ENCODE measurements at regions not wholly inside any gene's neighbourhood (a gene's known extent, or its start where the extent isn't known, plus 50 kb on each side); places are given as distances from the start of the nearest gene placed in this dataset.

GRCh38 chr22:27080863-27081262, 423.5 kb downstream of the MIAT start:
- no peak overlapping the region for H3K27ac ChIP-seq (ENCODE audit: low read depth, low read length, poor library complexity, severe bottlenecking)

GRCh38 chr22:27083610-27084009, 426.2 kb downstream of the MIAT start:
- H3K27ac ChIP-seq (ENCODE audit: low read depth, low read length, poor library complexity, severe bottlenecking): no peak overlapping the region
- no peaks in the 10 kb centered on the region for H3K9me2 ChIP-seq (ENCODE audit: low read depth, low read length)
- TF ChIP-seq EZH2 (IDR thresholded peaks at IDR 0.05; ENCODE audit: borderline replicate concordance, low read length) (no peak), CTCF (IDR thresholded peaks at IDR 0.05; ENCODE audit: low read length) (no peak)
- H3K4me2 ChIP-seq (ENCODE audit: low read length): no peak overlapping the region
- H3K27me3 ChIP-seq (ENCODE audit: insufficient read depth, low read length): no peaks in the 10 kb centered on the region
- no peak overlapping the region for H3K4me3 ChIP-seq (ENCODE audit: low read depth, low read length, poor library complexity, severe bottlenecking)
- no peaks in the 10 kb centered on the region for H3K4me1 ChIP-seq (ENCODE audit: insufficient read depth, low read length, severe bottlenecking)
- no peaks in the 10 kb centered on the region for H3F3A ChIP-seq (ENCODE audit: insufficient read depth, low read length)
- H3K79me2 ChIP-seq (ENCODE audit: insufficient read depth, low read length): no peaks in the 10 kb centered on the region
- no peaks in the 10 kb centered on the region for H4K20me1 ChIP-seq (ENCODE audit: insufficient read depth, low read length)
- no peaks in the 10 kb centered on the region for H3K36me3 ChIP-seq (ENCODE audit: insufficient read depth, low read length)
- no peaks in the 10 kb centered on the region for H3K9me3 ChIP-seq (ENCODE audit: low read length)
- no peak overlapping the region for H2AFZ ChIP-seq (ENCODE audit: low read length)
- no peak overlapping the region for H3K9ac ChIP-seq (ENCODE audit: low read length)

More at GRCh38 chr22:27080863-27081262, 423.5 kb downstream of the MIAT start:
- no peak overlapping the region for H2AFZ ChIP-seq (ENCODE audit: low read length)
- TF ChIP-seq CTCF (IDR thresholded peaks at IDR 0.05; ENCODE audit: low read length) (no peak), EZH2 (IDR thresholded peaks at IDR 0.05; ENCODE audit: borderline replicate concordance, low read length) (no peak)
- H3F3A ChIP-seq (ENCODE audit: insufficient read depth, low read length): no peaks in the 10 kb centered on the region
- no peaks in the 10 kb centered on the region for H3K79me2 ChIP-seq (ENCODE audit: insufficient read depth, low read length)
- no peak overlapping the region for H3K9ac ChIP-seq (ENCODE audit: low read length)
- H3K36me3 ChIP-seq (ENCODE audit: insufficient read depth, low read length): no peaks in the 10 kb centered on the region
- no peaks in the 10 kb centered on the region for H3K9me2 ChIP-seq (ENCODE audit: low read depth, low read length)
- H3K4me1 ChIP-seq (ENCODE audit: insufficient read depth, low read length, severe bottlenecking): no peaks in the 10 kb centered on the region
- no peaks in the 10 kb centered on the region for H3K27me3 ChIP-seq (ENCODE audit: insufficient read depth, low read length)
- H3K9me3 ChIP-seq (ENCODE audit: low read length): no peaks in the 10 kb centered on the region
- no peaks in the 10 kb centered on the region for H4K20me1 ChIP-seq (ENCODE audit: insufficient read depth, low read length)
- H3K4me2 ChIP-seq (ENCODE audit: low read length): no peak overlapping the region
- H3K4me3 ChIP-seq (ENCODE audit: low read depth, low read length, poor library complexity, severe bottlenecking): no peak overlapping the region

DNA sequence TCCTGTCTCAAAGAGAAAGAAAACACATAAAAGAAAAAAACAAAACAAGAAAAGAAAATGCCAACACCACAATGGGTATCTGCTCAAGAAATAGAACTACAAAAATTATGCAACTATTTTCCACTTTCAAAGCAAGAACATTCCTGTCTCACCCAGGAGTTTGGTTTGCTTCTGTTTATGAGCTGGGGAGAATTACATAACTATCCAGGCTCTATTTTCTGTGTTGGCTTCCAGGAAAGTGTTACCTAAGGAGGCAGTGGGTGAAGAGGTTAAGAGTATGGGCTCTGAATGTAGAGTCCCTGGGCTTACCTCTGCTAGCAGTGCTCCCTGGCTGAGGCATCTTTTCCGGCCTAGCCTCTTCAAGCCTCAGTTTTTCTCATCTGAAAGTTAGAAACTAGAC, 426.7 kb downstream of the MIAT start:
- Histone ChIP-seq H3K36me3 (ENCODE audit: insufficient read depth, low read length) (no peaks in the 10 kb centered on the region), H3K4me2 (ENCODE audit: low read length) (no peak overlapping the region), H3K27ac (ENCODE audit: low read depth, low read length, poor library complexity, severe bottlenecking) (no peak overlapping the region)

More for the DNA sequence above, 426.7 kb downstream of the MIAT start:
- Histone ChIP-seq H3K9me2 (ENCODE audit: low read depth, low read length) (no peaks in the 10 kb centered on the region), H2AFZ (ENCODE audit: low read length) (no peak overlapping the region), H4K20me1 (ENCODE audit: insufficient read depth, low read length) (no peaks in the 10 kb centered on the region), H3K79me2 (ENCODE audit: insufficient read depth, low read length) (no peaks in the 10 kb centered on the region), H3K4me3 (ENCODE audit: low read depth, low read length, poor library complexity, severe bottlenecking) (no peak overlapping the region), H3F3A (ENCODE audit: insufficient read depth, low read length) (no peaks in the 10 kb centered on the region), H3K9ac (ENCODE audit: low read length) (no peak overlapping the region), H3K27me3 (ENCODE audit: insufficient read depth, low read length) (no peaks in the 10 kb centered on the region), H3K4me1 (ENCODE audit: insufficient read depth, low read length, severe bottlenecking) (no peaks in the 10 kb centered on the region), H3K9me3 (ENCODE audit: low read length) (no peaks in the 10 kb centered on the region)
- TF ChIP-seq EZH2 (IDR thresholded peaks at IDR 0.05; ENCODE audit: borderline replicate concordance, low read length) (no peak), CTCF (IDR thresholded peaks at IDR 0.05; ENCODE audit: low read length) (no peak)

All from OCI-LY1 (cell line).